ENCODE measurements at regions not wholly inside any gene's neighbourhood (a gene's known extent, or its start where the extent isn't known, plus 50 kb on each side); places are given as distances from the start of the nearest gene placed in this dataset.

GRCh38 chr1:87197156-87197555 is 131.5 kb upstream of the LMO4 start:
- Histone ChIP-seq H3K23ac (ENCODE audit: low read depth, low read length) (no peak overlapping the region), H3K36me3 (ENCODE audit: control insufficient read depth, insufficient read depth, low read length) (no peaks in the 10 kb centered on the region), H2BK20ac (ENCODE audit: low read depth, low read length) (no peak overlapping the region), H3K4me1 (ENCODE audit: control insufficient read depth, insufficient read depth, low read length) (no peaks in the 10 kb centered on the region), H2AFZ (replicated peaks; ENCODE audit: low read length, poor library complexity) (no peak overlapping the region), H2BK120ac (ENCODE audit: low read depth, low read length) (no peak overlapping the region), H2AK9ac (replicated peaks; ENCODE audit: low read depth, low read length, poor library complexity) (no peak overlapping the region), H3K56ac (ENCODE audit: extremely low read depth, insufficient read depth, low read length) (no peak overlapping the region), H4K8ac (ENCODE audit: low read depth in 2 of 2, low read length in 2 of 2) (no peak overlapping the region), H3K9ac (ENCODE audit: low read depth, low read length) (no peak overlapping the region), H3K79me1 (ENCODE audit: low read depth in 1 of 2, low read length in 2 of 2) (no peaks in the 10 kb centered on the region), H3K27me3 (ENCODE audit: control insufficient read depth, insufficient read depth, low read length) (no peaks in the 10 kb centered on the region), H3K18ac (ENCODE audit: low read depth, low read length) (no peak overlapping the region), H4K5ac (ENCODE audit: low read depth, low read length) (no peak overlapping the region), H3K9me1 (ENCODE audit: insufficient read depth, low read length) (no peaks in the 10 kb centered on the region), H3K4me2 (ENCODE audit: low read depth, low read length) (no peak overlapping the region), H3K27ac (ENCODE audit: insufficient read depth, low read length) (no peak overlapping the region), H2AK5ac (ENCODE audit: low read depth, low read length) (no peak overlapping the region), H3K4me3 (ENCODE audit: insufficient read depth, low read depth, low read length) (no peak overlapping the region), H3K4ac (ENCODE audit: low read depth, low read length) (no peak overlapping the region), H2BK15ac (ENCODE audit: low read depth, low read length) (no peak overlapping the region), H4K91ac (ENCODE audit: insufficient read depth, low read depth, low read length) (no peak overlapping the region), H2BK5ac (ENCODE audit: low read depth, low read length, poor library complexity, severe bottlenecking) (no peak overlapping the region), H3K14ac (replicated peaks; ENCODE audit: low read depth, low read length) (no peak overlapping the region), H4K20me1 (ENCODE audit: insufficient read depth, low read length) (no peaks in the 10 kb centered on the region), H3K9me3 (ENCODE audit: control insufficient read depth, insufficient read depth, low read length) (peaks cover 2% of the 10 kb centered on the region; the same call in 1 of the 2 replicates)
- dilution Hi-C loops (cut with HindIII; ENCODE audit: low sequenced_read_pairs, unreplicated experiment) (no loop called here), intact Hi-C loops (cut with micrococcal nuclease) (no loop called here), in situ Hi-C loops (cut with MboI; ENCODE audit: low sequenced_read_pairs) (no loop called here)
- no TSS peak for BruUV-seq (replicated peaks)
- POLR2A ChIA-PET (ENCODE audit: unreplicated experiment) = no interaction called here
- TF ChIP-seq ELK1 (IDR thresholded peaks at IDR 0.05; ENCODE audit: borderline replicate concordance, low read depth, low read length) (no peak), POLR2A (IDR thresholded peaks at IDR 0.05; ENCODE audit: low read depth, low read length) (no peak), FOS (IDR thresholded peaks at IDR 0.05; ENCODE audit: low read depth, low read length) (no peak), BHLHE40 (IDR thresholded peaks at IDR 0.05; ENCODE audit: low read depth, low read length) (no peak), CEBPB (IDR thresholded peaks at IDR 0.05; ENCODE audit: low read depth, low read length) (no peak), RAD21 (IDR thresholded peaks at IDR 0.05; ENCODE audit: low read length) (no peak), SMC3 (IDR thresholded peaks at IDR 0.05; ENCODE audit: low read depth, low read length) (no peak), NFE2L2 (IDR thresholded peaks at IDR 0.05; ENCODE audit: low read depth, low read length) (no peak), CTCF (conservative IDR thresholded peaks at IDR 0.05; ENCODE audit: low read depth, low read length) (no peak), RFX5 (IDR thresholded peaks at IDR 0.05; ENCODE audit: low read depth, low read length) (no peak), RCOR1 (IDR thresholded peaks at IDR 0.05; ENCODE audit: insufficient replicate concordance, low read length) (no peak), MAFK (IDR thresholded peaks at IDR 0.05; ENCODE audit: low read depth, low read length) (no peak), MXI1 (IDR thresholded peaks at IDR 0.05; ENCODE audit: borderline replicate concordance, low read depth, low read length) (no peak), MAZ (IDR thresholded peaks at IDR 0.05; ENCODE audit: borderline replicate concordance, low read depth, low read length) (no peak), CHD1 (IDR thresholded peaks at IDR 0.05; ENCODE audit: low read depth, low read length) (no peak)
- TF ChIP-seq, protein P1, sequence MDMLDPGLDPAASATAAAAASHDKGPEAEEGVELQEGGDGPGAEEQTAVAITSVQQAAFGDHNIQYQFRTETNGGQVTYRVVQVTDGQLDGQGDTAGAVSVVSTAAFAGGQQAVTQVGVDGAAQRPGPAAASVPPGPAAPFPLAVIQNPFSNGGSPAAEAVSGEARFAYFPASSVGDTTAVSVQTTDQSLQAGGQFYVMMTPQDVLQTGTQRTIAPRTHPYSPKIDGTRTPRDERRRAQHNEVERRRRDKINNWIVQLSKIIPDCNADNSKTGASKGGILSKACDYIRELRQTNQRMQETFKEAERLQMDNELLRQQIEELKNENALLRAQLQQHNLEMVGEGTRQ (IDR thresholded peaks at IDR 0.05; ENCODE audit: low read depth, low read length) = no peak
- ATAC-seq (ENCODE audit: low read depth) (no peak), DNase-seq (peak; percentile 52)
- WGBS, 2 experiments (ENCODE audit: extremely low coverage in 2 of 2, insufficient read length in 1 of 2) = 60% methylated on average over 1 of the region's 2 CpGs; no CpG with 5 or more reads in 1 of the 2 experiments
- CTCF ChIA-PET = no interaction called here

Data from IMR-90 (cell line).